Stimulated activated CD4-positive, alpha-beta T cell treated with anti-CD3 and anti-CD28 coated beads, Interleukin-4, amount 100 ng/mL, for 48 hours (primary cell): ENCODE measurements at regions not wholly inside any gene's neighbourhood (a gene's known extent, or its start where the extent isn't known, plus 50 kb on each side); places are given as distances from the start of the nearest gene placed in this dataset.

Experiments
- DNase-seq, 2 donors: peaks; one replicate each; pipeline ENCODE4 v3.0.0-alpha.2; 2020; ENCODE audit warnings: low read depth in 2 of 2

GRCh38 chr22:48154169-48154942 is 1391.9 kb downstream of the TBC1D22A start:
- DNase-seq = no peak

GRCh38 chr22:48153726-48154125 is 1391.3 kb downstream of the TBC1D22A start:
- DNase-seq = no peak

DNA sequence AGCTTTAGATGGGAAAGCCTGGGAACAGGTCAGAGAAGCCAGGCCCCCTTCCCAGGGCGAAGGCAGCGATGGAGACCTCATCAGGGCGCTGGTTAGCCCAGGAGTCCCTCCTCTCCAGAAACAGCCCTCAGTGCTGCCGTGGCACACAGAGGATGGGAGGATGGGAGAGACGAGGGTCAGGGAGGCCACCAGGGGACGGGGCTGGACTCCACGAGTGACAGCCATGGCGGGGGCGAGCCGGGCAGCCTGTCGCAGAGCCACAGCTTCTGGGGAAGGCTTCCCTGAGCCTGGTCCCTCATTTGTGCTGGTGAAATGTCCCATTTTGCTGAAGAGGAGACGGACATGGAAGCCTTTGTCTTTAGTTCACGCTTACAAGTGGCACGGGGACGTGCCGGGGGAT is 1390.5 kb downstream of the TBC1D22A start:
- no peak for DNase-seq

- no peak for DNase-seq
Observed at GRCh38 chr22:48152164-48152775, 1389.8 kb downstream of the TBC1D22A start.

GRCh38 chr22:48151641-48152040 is 1389.2 kb downstream of the TBC1D22A start:
- DNase-seq = no peak

GRCh38 chr22:48147831-48148230 is 1385.4 kb downstream of the TBC1D22A start:
- no peak for DNase-seq

GRCh38 chr22:48147404-48147803 is 1385.0 kb downstream of the TBC1D22A start:
- no peak for DNase-seq

DNA sequence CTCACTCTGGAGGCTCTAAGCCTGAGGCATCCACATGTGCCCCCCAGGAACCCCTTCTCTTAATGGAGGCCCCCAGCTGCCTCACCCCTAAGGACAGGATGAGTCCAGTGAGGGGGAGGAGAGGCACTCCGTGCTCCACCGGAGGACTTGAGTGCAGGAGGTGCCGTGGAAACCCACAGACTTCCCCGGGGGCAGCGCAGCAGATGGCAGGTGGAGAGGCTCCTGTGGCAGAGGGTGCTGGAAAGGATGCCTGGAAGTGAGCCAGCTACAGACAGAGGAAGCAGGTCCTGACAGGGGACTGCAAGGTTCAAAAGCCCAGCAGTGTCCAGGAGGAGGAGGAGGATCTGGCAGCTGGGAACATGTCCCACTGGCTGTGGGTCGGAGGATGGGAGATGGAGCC is 1384.0 kb downstream of the TBC1D22A start:
- DNase-seq = no peak

DNA sequence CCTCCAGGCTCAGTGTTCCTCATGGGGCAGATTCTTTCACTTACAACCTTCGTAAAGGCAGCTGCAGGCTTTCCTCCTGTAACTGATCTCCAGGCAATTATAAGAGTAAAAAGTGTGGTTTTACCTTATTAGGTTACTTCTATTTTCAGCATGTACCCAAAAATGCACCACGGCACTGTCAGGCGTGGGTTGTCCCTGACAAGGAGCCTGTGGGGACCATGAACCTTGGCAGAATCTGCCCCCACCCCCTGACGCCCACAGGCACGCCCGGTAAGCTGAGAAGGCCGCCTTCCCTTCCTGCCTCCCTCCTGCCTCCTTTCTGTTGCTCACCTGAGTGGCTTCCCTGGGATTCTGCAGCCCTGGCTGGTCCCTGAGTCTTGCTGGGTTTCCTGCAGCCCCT is 1383.3 kb downstream of the TBC1D22A start:
- no peak for DNase-seq

GRCh38 chr22:48144318-48144717 is 1381.9 kb downstream of the TBC1D22A start:
- no peak for DNase-seq

GRCh38 chr22:48143856-48144255 is 1381.4 kb downstream of the TBC1D22A start:
- no peak for DNase-seq

DNA sequence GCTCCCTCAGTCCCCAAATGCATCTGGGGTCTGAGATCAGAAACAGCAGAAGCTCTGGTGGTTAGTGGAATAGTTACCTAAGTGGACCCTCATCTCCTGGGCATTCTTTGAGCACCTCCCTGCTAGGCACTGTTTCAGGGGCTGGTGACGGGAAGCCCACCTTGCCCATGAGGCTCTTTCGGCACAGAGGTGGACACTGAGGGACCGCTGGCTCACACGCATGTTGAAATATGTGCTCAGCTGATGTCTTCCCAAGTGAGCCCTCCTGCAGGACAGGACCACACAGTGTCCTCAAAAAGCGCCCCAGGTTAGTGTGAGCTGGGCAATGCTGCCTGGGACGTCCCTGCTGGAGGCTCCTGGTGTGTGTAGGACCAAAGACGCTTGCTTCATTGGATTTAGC is 1379.9 kb downstream of the TBC1D22A start:
- no peak for DNase-seq

DNA sequence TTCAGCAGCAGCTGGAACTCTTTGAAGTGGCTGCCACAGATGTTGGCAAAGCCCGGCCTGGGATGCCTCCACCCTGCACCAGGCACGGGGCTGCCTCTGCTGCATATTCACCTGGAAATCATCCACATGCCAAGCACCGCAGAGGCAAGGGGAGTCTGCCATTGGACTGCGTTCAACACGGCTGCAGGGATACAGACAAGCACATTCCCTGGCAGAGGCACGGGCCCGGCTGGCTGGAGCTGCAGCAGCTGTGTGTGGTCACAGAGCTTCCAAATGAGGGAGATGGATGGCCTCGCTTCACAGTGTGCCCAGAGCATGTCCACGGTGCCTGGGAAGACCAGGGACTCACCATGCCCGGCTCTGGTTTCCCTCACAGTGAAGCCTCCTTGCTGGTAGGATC is 1378.9 kb downstream of the TBC1D22A start:
- no peak for DNase-seq

DNA sequence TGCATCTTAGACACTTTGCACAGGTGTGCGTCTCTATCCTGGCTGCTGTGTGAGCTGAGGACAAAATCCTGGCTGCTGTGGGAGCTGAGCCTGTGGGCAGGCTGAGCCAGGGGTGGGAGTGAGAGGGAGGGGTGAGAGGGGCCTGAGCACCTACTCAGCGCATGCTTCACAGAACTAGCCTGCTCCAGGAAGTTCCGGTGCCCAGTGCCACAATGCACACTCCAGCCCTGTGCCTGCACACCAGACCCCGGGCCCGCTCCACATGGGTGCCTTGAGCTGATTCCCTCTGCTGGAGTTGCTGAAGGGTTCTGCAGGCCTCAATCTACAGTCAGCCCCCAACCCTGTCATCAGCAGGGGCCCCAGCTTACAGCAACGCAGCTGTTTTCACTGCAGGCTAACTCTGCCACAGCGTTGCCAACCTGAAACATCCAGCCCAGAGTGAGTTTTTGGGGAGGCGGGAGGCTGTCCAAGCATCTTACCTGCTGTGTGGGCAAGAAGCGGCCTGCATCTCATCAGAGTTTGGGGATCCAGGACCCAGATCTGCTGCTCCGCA is 1377.9 kb downstream of the TBC1D22A start:
- no peak for DNase-seq

- DNase-seq = no peak
Observed at GRCh38 chr22:48139776-48140175, 1377.3 kb downstream of the TBC1D22A start.

GRCh38 chr22:48138855-48139254 is 1376.4 kb downstream of the TBC1D22A start:
- no peak for DNase-seq

DNA sequence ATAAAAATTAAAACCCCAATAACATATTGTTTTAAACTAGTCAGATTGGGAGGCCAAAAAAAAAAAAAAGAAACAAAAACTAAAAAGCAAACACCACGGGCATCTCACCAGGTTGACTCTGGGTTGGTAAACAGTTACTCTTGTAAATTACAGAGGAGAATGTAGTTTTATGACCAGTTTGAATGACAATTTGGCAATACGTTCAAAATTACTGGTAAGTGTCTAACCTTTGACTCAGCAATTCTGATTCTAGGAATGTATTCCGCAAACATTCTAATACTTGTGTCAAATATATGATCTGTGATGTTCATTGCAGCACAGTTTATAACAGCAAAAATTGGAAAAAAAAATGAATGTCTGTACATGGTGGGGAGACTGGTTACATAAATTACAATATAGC is 1376.0 kb downstream of the TBC1D22A start:
- no peak for DNase-seq

DNA sequence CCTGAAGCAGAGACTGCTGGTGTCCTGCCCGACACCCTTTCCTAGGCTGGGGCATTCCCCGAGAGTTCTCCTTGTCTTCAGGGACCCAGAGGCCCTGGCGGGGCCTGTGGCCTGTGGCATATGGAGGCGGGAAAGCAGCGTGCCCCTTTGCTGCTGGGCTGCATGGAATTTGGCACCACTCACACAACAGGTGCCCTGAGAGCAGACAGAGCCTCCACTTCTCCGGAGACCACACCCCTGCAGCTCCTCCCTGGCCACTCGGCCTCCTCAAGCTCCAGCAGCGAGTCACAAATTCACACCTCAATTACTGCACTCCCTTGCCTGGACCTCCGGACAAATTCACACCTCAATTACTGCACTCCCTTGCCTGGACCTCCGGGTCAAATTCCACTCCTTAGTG is 1375.2 kb downstream of the TBC1D22A start:
- no peak for DNase-seq

DNA sequence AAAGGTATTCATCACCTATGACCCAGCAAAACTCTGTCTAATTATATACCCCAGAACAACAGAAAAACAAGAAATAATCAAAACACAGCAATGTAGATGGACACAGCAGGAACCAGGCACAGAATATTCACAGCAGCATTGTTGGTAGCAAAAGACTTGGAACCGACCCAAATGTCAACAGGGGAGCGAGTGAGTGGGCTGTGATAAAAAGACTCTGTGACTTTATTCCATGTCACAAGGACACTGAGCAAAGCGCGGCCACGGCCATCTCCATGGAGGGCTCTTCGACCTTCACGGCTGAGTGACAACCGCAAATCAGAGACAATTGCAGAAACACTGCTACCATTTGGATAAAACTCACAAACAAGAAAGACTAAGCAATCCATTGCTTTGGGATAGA is 1373.1 kb downstream of the TBC1D22A start:
- DNase-seq = no peak

GRCh38 chr22:48125416-48125815 is 1363.0 kb downstream of the TBC1D22A start:
- no peak for DNase-seq

GRCh38 chr22:48121984-48122383 is 1359.5 kb downstream of the TBC1D22A start:
- DNase-seq = no peak

GRCh38 chr22:48118654-48119053 is 1356.2 kb downstream of the TBC1D22A start:
- no peak for DNase-seq

GRCh38 chr22:48116871-48117270 is 1354.4 kb downstream of the TBC1D22A start:
- DNase-seq = no peak
